ENCODE measurements at regions not wholly inside any gene's neighbourhood (a gene's known extent, or its start where the extent isn't known, plus 50 kb on each side); places are given as distances from the start of the nearest gene placed in this dataset.

GRCh38 chr7:52779004-52779403 lies 256.4 kb upstream of the POM121L12 start:
- Mint-ChIP-seq H3K9me3 (ENCODE audit: unreplicated experiment) (no peaks in the 10 kb centered on the region), H3K4me1 (ENCODE audit: low read depth, unreplicated experiment) (no peaks in the 10 kb centered on the region), H3K4me3 (ENCODE audit: unreplicated experiment) (no peak overlapping the region), H3K27ac (ENCODE audit: unreplicated experiment) (no peak overlapping the region), H3K36me3 (ENCODE audit: unreplicated experiment) (no peaks in the 10 kb centered on the region), H3K27me3 (ENCODE audit: unreplicated experiment) (no peaks in the 10 kb centered on the region)
- DNase-seq = no peak
- TF ChIP-seq CTCF (IDR thresholded peaks at IDR 0.05; ENCODE audit: partially characterized antibody, unreplicated experiment) = no peak

- H3K4me1 Mint-ChIP-seq (ENCODE audit: low read depth, unreplicated experiment) = no peaks in the 10 kb centered on the region
- H3K27ac Mint-ChIP-seq (ENCODE audit: unreplicated experiment) = no peak overlapping the region
- H3K4me3 Mint-ChIP-seq (ENCODE audit: unreplicated experiment) = no peak overlapping the region
- TF ChIP-seq CTCF (IDR thresholded peaks at IDR 0.05; ENCODE audit: partially characterized antibody, unreplicated experiment) = no peak
- H3K27me3 Mint-ChIP-seq (ENCODE audit: unreplicated experiment) = no peaks in the 10 kb centered on the region
- no peaks in the 10 kb centered on the region for H3K36me3 Mint-ChIP-seq (ENCODE audit: unreplicated experiment)
- H3K9me3 Mint-ChIP-seq (ENCODE audit: unreplicated experiment) = no peaks in the 10 kb centered on the region
- DNase-seq = no peak
Observed at GRCh38 chr7:52777051-52777822, 258.2 kb upstream of the POM121L12 start.

GRCh38 chr7:52775876-52776275 lies 259.6 kb upstream of the POM121L12 start:
- H3K4me1 Mint-ChIP-seq (ENCODE audit: low read depth, unreplicated experiment) = no peaks in the 10 kb centered on the region
- no peak overlapping the region for H3K27ac Mint-ChIP-seq (ENCODE audit: unreplicated experiment)
- no peaks in the 10 kb centered on the region for H3K27me3 Mint-ChIP-seq (ENCODE audit: unreplicated experiment)
- TF ChIP-seq CTCF (IDR thresholded peaks at IDR 0.05; ENCODE audit: partially characterized antibody, unreplicated experiment) = no peak
- no peaks in the 10 kb centered on the region for H3K36me3 Mint-ChIP-seq (ENCODE audit: unreplicated experiment)
- H3K4me3 Mint-ChIP-seq (ENCODE audit: unreplicated experiment) = no peak overlapping the region
- no peaks in the 10 kb centered on the region for H3K9me3 Mint-ChIP-seq (ENCODE audit: unreplicated experiment)
- DNase-seq = no peak

- no peak for DNase-seq
- H3K36me3 Mint-ChIP-seq (ENCODE audit: unreplicated experiment) = no peaks in the 10 kb centered on the region
- H3K27me3 Mint-ChIP-seq (ENCODE audit: unreplicated experiment) = no peaks in the 10 kb centered on the region
- no peaks in the 10 kb centered on the region for H3K9me3 Mint-ChIP-seq (ENCODE audit: unreplicated experiment)
- H3K4me3 Mint-ChIP-seq (ENCODE audit: unreplicated experiment) = no peak overlapping the region
- H3K27ac Mint-ChIP-seq (ENCODE audit: unreplicated experiment) = no peak overlapping the region
- H3K4me1 Mint-ChIP-seq (ENCODE audit: low read depth, unreplicated experiment) = no peaks in the 10 kb centered on the region
- no peak for TF ChIP-seq CTCF (IDR thresholded peaks at IDR 0.05; ENCODE audit: partially characterized antibody, unreplicated experiment)
Observed at GRCh38 chr7:52771177-52771576, 264.3 kb upstream of the POM121L12 start.

GRCh38 chr7:52764492-52765169 lies 270.8 kb upstream of the POM121L12 start:
- H3K9me3 Mint-ChIP-seq (ENCODE audit: unreplicated experiment) = no peaks in the 10 kb centered on the region
- no peak overlapping the region for H3K27ac Mint-ChIP-seq (ENCODE audit: unreplicated experiment)
- no peaks in the 10 kb centered on the region for H3K27me3 Mint-ChIP-seq (ENCODE audit: unreplicated experiment)
- no peak overlapping the region for H3K4me3 Mint-ChIP-seq (ENCODE audit: unreplicated experiment)
- TF ChIP-seq CTCF (IDR thresholded peaks at IDR 0.05; ENCODE audit: partially characterized antibody, unreplicated experiment) = peak; percentile 17
- H3K4me1 Mint-ChIP-seq (ENCODE audit: low read depth, unreplicated experiment) = no peaks in the 10 kb centered on the region
- H3K36me3 Mint-ChIP-seq (ENCODE audit: unreplicated experiment) = no peaks in the 10 kb centered on the region
- no peak for DNase-seq
